MM.1S (cell line): ENCODE measurements at regions not wholly inside any gene's neighbourhood (a gene's known extent, or its start where the extent isn't known, plus 50 kb on each side); places are given as distances from the start of the nearest gene placed in this dataset.

Source experiments
- DNase-seq: peaks from one replicate; pipeline ENCODE4 v3.0.0-alpha.2; 2015
- H2AFZ ChIP-seq: fragments of 300-600 bp; sonication (generic); 2 replicates; pipeline ENCODE4 v1.6.0; 2016; ENCODE audit warnings: antibody characterized with exemption, low read length
- H3F3A ChIP-seq: fragments of 300-600 bp; sonication (generic); 2 replicates; pipeline ENCODE4 v1.6.1; 2016; ENCODE audit warnings: mild to moderate bottlenecking, antibody characterized with exemption, low read length, moderate library complexity, mixed read lengths; ENCODE audit not compliant: insufficient read depth
- H3K27ac ChIP-seq: fragments of 300-600 bp; sonication (generic); 2 replicates; pipeline ENCODE4 v1.5.1; 2016; ENCODE audit warnings: mild to moderate bottlenecking, low read length
- H3K27me3 ChIP-seq: fragments of 300-600 bp; sonication (generic); replicated peaks from 2 replicates; pipeline ENCODE4 v1.6.0; 2016; ENCODE audit warnings: low read length; ENCODE audit not compliant: insufficient read depth
- H3K36me3 ChIP-seq: fragments of 300-600 bp; sonication (generic); replicated peaks from 2 replicates; pipeline ENCODE4 v1.6.1; 2016; ENCODE audit warnings: mild to moderate bottlenecking, low read length, mixed read lengths; ENCODE audit not compliant: insufficient read depth
- H3K4me1 ChIP-seq: fragments of 300-600 bp; sonication (generic); 2 replicates; pipeline ENCODE4 v1.6.1; 2016; ENCODE audit warnings: low read length, mixed read lengths
- H3K4me2 ChIP-seq: fragments of 300-600 bp; sonication (generic); 2 replicates; pipeline ENCODE4 v1.6.0; 2016; ENCODE audit warnings: low read depth, low read length
- H3K4me3 ChIP-seq: fragments of 300-600 bp; sonication (generic); 2 replicates; pipeline ENCODE4 v1.5.1; 2016; ENCODE audit warnings: low read length, mixed read lengths
- H3K79me2 ChIP-seq: fragments of 300-600 bp; sonication (generic); 2 replicates; pipeline ENCODE4 v1.6.1; 2016; ENCODE audit warnings: mixed run types, low read length, mixed read lengths
- H3K9ac ChIP-seq: fragments of 300-600 bp; sonication (generic); 2 replicates; pipeline ENCODE4 v1.6.1; 2016; ENCODE audit warnings: low read length, mixed read lengths
- H3K9me2 ChIP-seq: fragments of 300-600 bp; sonication (generic); replicated peaks from 2 replicates; pipeline ENCODE4 v1.6.1; 2016; ENCODE audit warnings: mild to moderate bottlenecking, low read length, mixed read lengths; ENCODE audit not compliant: insufficient read depth
- H3K9me3 ChIP-seq: fragments of 300-600 bp; sonication (generic); replicated peaks from 2 replicates; pipeline ENCODE4 v1.6.1; 2016; ENCODE audit warnings: mild to moderate bottlenecking, low read length, mixed read lengths; ENCODE audit not compliant: insufficient read depth
- H4K20me1 ChIP-seq: fragments of 300-600 bp; sonication (generic); 2 replicates; pipeline ENCODE4 v1.6.1; 2016; ENCODE audit warnings: mild to moderate bottlenecking, low read length, moderate library complexity, mixed read lengths; ENCODE audit not compliant: insufficient read depth
- CTCF ChIP-seq: fragments of 300-600 bp; sonication (generic); IDR thresholded peaks from 2 replicates; pipeline ENCODE4 v1.5.1; 2016; ENCODE audit warnings: antibody characterized with exemption, low read length, mixed read lengths
- EZH2 ChIP-seq: fragments of 300-600 bp; sonication (generic); optimal IDR thresholded peaks from 2 replicates; pipeline ENCODE3; 2017; ENCODE audit warnings: low read depth, mild to moderate bottlenecking, antibody characterized with exemption, low read length, mixed read lengths
- EZH2phosphoT487 ChIP-seq: fragments of 300-600 bp; sonication (generic); IDR thresholded peaks from 2 replicates; pipeline ENCODE4 v1.6.1; 2018; ENCODE audit warnings: antibody characterized with exemption, low read length

- no peaks in the 10 kb centered on the region for H3K79me2 ChIP-seq
- H3K9me3 ChIP-seq, result no peaks in the 10 kb centered on the region
- H3K9me2 ChIP-seq, result no peaks in the 10 kb centered on the region
- no peak overlapping the region for H3K4me3 ChIP-seq
- TF ChIP-seq CTCF, result no peak
- no peak for TF ChIP-seq EZH2
- H3F3A ChIP-seq, result no peaks in the 10 kb centered on the region
- no peaks in the 10 kb centered on the region for H4K20me1 ChIP-seq
- H3K27me3 ChIP-seq, result no peaks in the 10 kb centered on the region
- H3K9ac ChIP-seq, result no peak overlapping the region
- no peak overlapping the region for H3K4me2 ChIP-seq
- no peak overlapping the region for H2AFZ ChIP-seq
- H3K36me3 ChIP-seq, result no peaks in the 10 kb centered on the region
- H3K27ac ChIP-seq, result no peak overlapping the region
- DNase-seq, result no peak
- peaks cover 7% of the 10 kb centered on the region; the same call in 1 of the 2 replicates for H3K4me1 ChIP-seq
Measured at GRCh38 chr13:50340551-50341287, 325.5 kb downstream of the KCNRG start.

GRCh38 chr13:50341526-50341925 lies 326.3 kb downstream of the KCNRG start:
- no peak overlapping the region for H3K9ac ChIP-seq
- H3K79me2 ChIP-seq, result no peaks in the 10 kb centered on the region
- H3K27ac ChIP-seq, result no peak overlapping the region
- no peak for DNase-seq
- no peaks in the 10 kb centered on the region for H3K27me3 ChIP-seq
- no peak overlapping the region for H3K4me2 ChIP-seq
- TF ChIP-seq EZH2phosphoT487, result no peak
- TF ChIP-seq CTCF, result no peak
- no peak for TF ChIP-seq EZH2
- peaks cover 7% of the 10 kb centered on the region; the same call in 1 of the 2 replicates for H3K4me1 ChIP-seq
- no peak overlapping the region for H3K4me3 ChIP-seq
- no peaks in the 10 kb centered on the region for H3K9me3 ChIP-seq
- H3K36me3 ChIP-seq, result no peaks in the 10 kb centered on the region
- H3F3A ChIP-seq, result no peaks in the 10 kb centered on the region
- H3K9me2 ChIP-seq, result no peaks in the 10 kb centered on the region
- no peak overlapping the region for H2AFZ ChIP-seq
- no peaks in the 10 kb centered on the region for H4K20me1 ChIP-seq

- Histone ChIP-seq H3K9me3 (no peaks in the 10 kb centered on the region), H3K4me1 (peaks cover 7% of the 10 kb centered on the region; the same call in 1 of the 2 replicates), H4K20me1 (no peaks in the 10 kb centered on the region), H3K27me3 (no peaks in the 10 kb centered on the region), H3F3A (no peaks in the 10 kb centered on the region), H3K9ac (no peak overlapping the region), H3K36me3 (no peaks in the 10 kb centered on the region), H3K4me2 (no peak overlapping the region), H3K79me2 (no peaks in the 10 kb centered on the region), H3K27ac (no peak overlapping the region), H3K9me2 (no peaks in the 10 kb centered on the region), H2AFZ (no peak overlapping the region), H3K4me3 (no peak overlapping the region)
- DNase-seq, result peak; percentile 11
- TF ChIP-seq EZH2phosphoT487, result no peak
Measured at GRCh38 chr13:50344717-50345116, 329.5 kb downstream of the KCNRG start.

- TF ChIP-seq EZH2phosphoT487 (no peak), EZH2 (no peak), CTCF (no peak)
Measured at GRCh38 chr13:50345804-50346203, 330.6 kb downstream of the KCNRG start.

More at GRCh38 chr13:50345804-50346203, 330.6 kb downstream of the KCNRG start:
- Histone ChIP-seq H3K4me3 (no peak overlapping the region), H3K9me3 (no peaks in the 10 kb centered on the region), H3K79me2 (no peaks in the 10 kb centered on the region), H2AFZ (no peak overlapping the region), H4K20me1 (no peaks in the 10 kb centered on the region), H3K9me2 (no peaks in the 10 kb centered on the region), H3K27me3 (no peaks in the 10 kb centered on the region), H3K4me2 (no peak overlapping the region), H3K4me1 (peaks cover 7% of the 10 kb centered on the region; the same call in 1 of the 2 replicates), H3K9ac (no peak overlapping the region), H3K27ac (no peak overlapping the region), H3K36me3 (no peaks in the 10 kb centered on the region), H3F3A (no peaks in the 10 kb centered on the region)
- no peak for DNase-seq
